ENCODE measurements at regions not wholly inside any gene's neighbourhood (a gene's known extent, or its start where the extent isn't known, plus 50 kb on each side); places are given as distances from the start of the nearest gene placed in this dataset.
"Not testable (repeated sequence)": the region's sequence is repeated elsewhere in the genome, so short reads cannot be mapped to it uniquely, and the experiment has no call there.

DNA sequence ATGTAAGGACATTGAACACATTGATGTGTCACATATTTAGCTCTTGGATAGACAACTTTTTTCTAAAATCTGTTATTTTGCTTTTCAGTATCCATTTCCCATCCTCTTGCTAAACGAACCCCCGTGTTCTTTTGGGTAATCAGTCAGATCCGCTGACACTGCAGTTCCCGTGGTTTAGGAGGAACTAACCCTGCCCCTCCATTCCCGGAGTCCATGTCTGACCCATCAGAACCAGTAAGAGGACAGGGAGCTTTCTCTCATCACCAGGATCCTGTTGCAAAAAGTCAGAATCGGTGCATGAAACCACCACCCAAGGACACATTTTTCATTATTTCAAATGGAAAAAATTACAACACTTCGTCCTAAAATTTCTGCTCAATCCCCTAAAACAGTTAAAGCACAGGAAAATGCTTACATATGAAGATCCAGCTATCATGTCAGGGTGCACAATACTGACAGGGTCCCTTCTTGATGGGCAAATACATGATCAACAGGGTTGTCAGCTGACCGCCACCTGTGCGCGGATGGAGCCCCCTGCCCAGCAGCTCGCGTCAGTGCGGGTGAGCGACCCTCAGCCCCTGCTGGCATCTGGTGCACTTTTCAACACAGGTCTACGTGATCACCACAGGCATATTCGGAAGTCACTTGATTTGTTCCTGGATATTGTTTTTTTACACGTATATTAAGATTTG is 276.8 kb downstream of the ADGRD1 start:
- DNase-seq = no peak

DNA sequence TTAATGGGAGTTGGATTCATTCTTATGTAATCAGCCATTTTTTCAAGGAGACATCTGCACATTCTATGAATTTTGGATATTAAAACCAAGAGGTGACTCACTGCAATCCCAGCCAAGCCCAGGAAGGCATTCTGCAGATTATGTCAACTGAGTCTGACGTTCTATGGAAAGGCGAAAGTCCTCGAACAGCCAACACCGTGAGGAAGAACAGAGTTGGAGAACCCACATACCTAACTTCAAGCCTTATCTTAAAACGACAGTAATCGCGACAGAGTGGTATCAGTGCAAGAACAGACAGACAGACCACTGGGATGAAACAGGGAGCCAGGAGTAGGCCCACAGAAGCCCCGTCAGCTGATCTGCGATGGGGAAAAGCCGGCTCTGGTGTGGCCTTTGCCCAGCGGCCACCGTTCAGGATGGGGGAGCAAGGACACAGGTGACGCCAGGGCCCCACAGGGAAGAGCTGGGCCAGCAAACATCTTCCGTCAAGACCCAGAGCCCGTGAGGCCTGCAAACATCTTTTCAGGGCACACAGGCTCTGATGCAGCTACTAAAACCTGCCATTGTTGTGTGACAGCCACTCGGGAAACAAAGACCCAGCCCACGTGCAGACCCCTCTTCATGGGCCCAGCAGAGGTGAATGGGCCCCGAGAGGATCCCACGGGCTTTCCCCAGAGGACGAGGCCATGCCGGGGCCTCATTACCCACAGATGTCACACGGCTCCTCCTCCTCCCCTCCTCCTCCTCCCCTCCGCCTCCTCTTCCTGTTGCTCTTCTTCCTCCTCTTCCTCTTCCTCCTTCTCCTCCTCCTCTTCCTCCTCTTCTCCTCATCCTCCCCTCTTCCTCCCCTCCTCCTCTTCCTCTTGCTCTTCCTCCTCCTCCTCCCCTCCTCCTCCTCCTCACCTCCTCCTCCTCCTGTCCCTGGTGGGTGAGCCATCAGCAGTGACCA is 277.6 kb downstream of the ADGRD1 start:
- DNase-seq = no peak

DNA sequence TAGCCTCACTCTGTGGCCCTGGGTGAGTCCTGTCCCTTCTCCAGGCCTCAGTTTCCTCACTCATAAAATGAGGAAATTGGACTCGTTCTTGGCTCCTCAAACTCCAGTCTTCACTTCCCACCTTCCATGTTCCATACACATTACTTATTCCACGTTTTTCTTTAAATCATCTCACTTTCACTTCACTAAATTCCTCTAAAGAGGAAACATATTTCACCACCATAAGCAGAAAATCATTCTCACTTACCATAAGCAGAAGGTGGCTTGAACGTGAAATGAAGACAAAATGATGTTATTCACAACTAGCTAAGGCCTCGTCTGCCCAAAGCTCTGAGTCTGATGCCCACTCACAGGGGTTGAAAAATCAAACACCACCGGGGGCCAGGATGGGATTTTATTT is 278.3 kb downstream of the ADGRD1 start:
- no peak for DNase-seq

DNA sequence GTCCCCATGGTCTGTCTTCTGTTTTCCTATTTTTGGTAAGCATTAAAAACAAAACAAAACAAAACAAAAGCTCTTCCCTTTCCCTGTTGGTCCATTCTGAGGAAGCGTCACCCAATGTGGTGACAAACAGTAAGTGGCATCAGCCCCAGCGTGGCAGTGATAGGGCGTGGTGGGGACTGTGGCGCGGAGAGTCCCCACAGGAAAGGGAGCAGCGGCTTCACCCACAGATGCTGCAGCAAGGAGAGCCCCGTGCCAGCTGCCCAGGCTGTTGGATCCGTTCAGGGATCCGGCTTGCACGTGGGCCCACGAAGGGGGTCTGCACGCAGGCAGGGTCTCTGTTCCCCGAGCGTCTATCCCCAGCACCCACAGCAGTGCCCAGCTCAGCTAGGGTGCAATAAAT is 279.2 kb downstream of the ADGRD1 start:
- DNase-seq = not testable (repeated sequence)

DNA sequence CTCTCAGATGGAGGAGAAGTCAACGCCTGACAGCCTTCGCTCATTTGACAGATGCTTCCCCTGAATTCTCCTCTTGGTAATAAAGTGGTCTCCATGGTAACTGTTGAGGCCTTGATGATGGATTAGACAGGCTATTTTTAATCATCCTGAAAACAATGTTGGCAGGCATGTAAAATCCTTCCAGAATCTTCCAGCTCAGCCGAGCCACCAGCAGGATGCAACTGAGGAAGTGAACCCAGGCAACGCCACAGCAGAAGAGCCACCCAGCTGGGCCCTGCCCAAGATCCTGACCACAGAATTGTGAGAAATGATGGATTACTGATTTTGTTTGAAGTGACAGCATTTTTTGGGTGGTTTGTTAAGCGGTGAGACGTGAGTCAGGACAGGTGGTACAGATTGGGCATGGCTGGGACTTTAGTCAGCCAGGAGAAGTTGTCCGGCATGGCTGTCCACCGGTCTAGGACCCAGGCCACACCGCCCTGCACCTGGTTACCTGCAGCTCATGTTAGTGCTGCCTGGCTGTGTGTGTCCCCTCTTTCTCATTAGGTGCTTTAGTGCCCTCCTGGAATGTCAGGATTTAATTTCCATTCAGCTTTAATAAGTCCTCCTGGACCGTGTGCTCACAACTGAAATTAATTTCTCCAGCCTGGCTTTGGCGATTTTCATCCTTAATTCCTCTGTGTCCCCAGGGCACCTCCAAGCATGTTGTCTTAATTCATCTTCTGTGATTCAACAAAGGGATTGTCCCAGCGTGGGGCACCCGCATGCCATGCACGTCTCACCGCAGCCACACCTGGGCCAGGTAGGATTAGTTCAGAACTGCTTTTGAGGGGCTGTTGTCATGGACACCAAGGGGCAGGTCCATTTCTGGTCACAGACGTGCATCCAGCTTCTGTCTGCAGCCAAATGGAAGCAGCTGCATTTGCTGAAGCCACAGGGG is 280.4 kb downstream of the ADGRD1 start:
- not testable (repeated sequence) for DNase-seq

DNA sequence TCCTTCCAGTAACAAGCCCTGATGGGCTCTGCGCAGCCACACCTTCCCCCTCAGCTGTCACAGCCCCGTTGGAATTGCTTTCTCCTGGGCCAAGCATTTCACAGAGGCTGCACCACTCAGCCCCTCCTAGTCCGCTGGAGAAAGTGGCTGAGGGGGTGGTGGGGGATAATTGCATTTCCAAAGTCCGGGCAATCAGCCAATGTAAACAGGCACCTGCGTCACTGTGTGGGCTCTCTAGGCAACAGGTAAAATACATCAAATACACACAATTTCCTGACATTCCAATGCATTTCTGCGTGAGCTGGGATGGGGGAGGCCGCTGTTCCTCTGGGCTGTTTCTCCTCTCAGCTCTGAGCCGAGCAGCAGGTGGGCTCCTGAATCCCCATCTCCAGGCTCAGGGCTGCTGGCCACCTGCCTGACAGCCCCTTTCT is 281.1 kb downstream of the ADGRD1 start:
- DNase-seq = not testable (repeated sequence)

DNA sequence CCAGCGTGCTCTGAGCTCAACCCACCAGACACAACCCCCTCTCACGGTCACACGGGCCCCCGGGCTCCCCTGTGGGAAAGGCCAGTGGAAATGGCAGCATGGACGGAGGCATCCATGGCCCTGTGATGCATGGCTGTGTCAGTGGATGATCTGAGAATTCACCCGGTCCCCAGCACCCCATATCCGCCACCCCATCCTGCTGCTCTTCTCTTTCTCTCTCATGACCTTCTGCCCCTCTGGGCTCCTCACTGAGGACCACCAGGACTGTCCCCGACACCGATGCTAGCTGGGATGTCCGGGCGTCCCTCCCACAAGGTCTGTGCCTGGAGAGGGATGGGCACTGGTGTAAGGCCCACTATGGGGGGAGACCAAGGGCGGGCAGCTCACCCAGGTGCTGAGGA is 282.2 kb downstream of the ADGRD1 start:
- no peak for DNase-seq

DNA sequence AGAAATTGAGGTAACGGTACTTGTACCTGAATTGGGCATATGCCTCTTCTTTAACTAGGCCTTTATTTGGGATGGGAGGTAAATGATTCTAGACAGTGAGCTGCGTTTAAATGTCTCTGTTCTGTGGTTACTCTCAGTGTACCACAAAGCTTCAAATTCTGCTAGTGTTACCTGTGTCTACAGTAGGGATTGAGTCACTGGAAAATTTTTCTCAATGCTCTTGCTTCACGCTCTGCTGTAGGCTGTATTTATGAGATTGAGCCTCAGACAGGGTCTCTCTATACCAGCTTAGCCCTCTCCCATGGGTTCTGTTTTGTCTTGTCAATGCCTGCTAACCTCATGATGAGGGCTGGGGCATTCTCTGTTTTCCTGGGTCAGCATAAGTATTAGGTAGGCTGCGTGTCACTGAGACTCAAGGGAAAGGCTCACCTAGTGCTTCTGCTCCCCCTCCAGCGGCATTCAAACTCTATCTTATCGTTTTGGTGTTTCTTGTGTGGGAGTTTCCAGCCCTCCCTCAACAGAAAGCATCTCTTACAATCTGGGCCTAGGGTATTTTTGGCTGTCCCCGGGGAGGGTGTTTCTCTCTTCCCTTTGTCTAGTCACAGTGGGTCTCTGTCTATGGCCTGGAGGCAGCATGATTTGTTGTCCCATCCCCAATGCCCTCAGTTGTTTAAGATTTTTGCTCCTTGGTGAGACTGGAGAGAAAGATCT is 285.8 kb downstream of the ADGRD1 start:
- DNase-seq = no peak

DNA sequence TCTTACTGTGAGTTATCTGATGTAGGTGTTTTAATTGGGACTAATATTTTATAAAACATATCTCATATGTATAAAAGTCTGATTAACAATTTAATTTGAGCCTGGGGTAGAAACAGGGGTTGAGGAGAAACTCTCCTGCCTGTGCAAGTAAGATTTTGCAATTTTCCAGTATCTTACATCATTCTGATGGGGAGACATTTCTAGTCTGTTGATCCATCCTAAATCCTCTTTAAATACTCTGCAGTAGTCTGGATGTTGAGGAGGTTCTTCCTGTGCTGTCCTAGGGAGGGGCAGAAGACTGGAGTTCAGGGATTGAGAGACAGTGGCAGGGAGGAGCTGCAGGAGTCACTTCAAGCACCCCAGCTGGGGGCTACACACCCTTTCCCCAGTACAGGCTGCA is 287.8 kb downstream of the ADGRD1 start:
- no peak for DNase-seq

DNA sequence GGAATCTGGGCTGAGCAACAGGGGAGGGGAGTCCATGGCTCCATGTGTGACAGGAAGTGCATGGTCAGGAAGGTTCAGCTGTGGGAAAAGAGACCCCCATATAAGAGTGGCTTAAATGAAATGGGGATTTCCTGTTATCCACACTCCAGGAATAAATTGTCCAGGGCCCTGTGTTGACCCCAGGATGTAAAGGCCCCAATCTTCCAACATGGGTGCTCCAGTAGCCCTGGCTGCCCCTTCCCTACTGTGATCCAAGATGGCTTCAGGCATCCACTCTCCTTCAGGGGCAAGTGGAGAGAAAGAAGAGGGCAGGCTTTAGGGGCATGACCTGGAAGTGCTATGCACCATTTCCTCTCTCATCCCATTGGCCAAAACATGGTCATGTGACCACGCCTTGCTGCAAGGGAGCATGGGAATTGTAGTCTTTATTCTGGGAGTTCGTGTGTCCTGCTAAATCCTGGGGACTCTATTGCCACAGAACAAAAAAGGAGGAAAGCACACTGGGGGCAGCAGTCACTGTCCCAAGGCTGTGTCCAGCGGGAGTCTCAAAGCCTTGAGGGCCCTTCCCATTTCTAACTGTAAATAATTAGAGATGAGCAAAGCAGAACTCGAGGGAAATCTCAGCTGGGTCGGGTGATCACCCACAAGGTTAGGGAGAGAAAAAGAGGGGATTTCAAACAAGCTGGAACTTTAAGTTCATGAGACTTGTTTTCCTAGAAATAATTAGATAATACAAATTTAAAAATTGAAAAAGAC is 289.2 kb downstream of the ADGRD1 start:
- no peak for DNase-seq

DNA sequence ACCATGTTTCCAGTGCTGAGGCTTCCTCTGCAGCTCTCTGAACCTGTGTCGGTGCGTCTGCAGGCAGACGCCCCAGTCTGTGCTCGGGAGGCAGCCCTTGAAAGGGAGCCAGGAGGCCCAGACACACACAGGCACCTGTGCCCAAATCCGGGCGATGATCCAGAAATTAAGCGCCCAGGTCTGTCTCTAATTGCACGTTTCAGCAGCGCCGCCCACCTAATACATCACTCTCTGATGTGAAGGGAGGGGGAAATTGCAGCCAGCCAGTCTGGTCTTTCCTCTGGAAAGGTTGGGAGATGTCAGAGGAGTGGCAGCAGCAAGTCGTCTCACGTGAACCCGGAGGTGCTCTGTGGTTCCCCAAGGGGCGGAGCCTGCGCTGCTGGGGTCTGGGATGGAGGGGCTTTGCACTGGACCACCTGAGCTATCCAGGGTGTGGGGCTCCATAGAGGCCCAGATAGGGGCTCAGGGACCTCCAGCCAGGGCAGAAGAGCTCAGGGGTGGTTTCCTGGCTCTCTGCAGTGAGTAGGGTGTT is 290.5 kb downstream of the ADGRD1 start:
- DNase-seq = not testable (repeated sequence)

DNA sequence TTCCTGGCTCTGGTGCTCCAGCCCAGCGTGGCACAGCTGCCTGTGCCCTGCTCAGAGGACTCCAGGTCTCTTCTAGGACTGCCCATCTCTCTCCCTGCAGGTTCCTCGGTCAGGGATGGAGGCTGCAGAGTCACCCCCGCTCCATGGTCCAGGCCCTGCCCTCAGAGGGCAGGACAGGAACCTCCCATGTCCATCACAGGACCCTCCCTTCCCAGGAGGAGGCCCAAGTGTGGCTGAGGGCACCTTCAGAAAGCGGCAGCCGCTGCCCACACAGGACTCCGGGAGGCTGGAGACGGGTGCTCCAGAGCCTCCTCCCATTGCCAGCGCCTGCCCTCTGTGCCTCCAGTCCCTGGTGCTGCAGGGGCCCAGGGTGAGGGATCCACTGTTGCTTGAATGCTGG is 291.5 kb downstream of the ADGRD1 start:
- DNase-seq = not testable (repeated sequence)

DNA sequence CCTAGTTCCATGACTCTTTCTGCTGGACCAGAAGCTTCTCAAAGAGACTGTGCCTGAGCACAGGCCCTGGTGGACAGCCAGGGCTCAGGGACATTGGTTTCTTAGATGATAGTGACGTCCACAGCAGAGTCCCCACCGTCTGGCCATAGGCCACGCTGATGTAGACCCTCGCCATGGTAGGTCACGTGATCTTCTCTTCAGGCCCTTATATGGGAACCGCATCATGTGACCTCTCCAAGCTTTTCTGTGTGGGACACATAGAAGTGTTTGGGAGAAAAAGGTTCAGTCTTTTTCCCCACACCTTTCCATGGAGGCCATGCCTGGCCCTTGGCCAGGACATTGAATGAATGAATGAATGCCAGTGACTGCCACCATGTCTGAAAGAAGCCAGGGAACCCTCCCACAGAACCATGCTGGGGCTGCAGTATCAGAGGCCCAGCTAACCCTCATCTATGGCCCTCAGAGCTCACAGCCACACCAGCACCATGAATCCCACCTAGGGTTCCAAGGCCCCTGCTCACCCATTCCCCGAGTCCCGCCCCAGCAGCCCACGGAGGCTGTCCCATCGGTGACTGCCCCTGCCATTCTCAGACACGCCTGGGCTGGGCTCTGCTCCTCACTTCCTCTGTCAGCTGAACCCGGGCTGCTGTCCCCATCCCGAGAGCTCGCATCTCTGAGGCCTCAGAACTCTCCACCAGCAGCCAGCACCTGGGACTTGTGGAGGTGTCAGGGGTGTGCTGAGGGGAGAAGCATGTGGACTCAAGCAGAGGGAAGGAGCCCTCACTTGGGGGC is 292.1 kb downstream of the ADGRD1 start:
- no peak for DNase-seq

DNA sequence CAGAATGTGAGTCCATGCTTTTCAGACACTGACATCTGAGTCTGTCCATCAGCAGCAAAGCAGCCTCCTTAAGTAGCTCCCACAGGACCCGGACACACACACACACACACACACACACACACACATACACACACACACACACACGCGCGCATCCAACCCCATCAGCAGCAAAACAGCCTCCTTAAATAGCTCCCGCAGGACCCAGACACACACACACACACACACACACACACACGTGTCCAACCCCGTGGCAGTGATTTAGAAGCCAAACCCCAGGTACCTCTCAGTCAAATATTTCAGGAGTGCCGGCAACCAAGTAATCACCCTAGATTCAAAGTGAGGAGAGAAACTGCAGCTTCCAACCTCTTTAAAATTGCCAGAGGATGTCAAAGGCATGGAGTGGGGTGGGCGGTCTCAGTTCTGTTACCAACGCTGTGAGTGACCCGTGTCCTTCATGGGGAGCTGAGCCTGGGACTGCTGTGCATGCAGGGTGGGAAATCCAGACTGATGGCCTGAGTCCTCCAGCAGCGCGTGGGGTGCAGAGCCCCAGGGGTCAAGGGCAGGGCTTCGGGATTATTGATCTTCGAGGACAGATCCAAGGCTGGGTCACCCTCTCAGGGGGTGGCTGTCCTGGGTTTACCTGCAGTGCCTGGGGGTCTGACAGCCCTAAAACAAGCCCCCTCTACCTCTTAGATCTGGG is 293.5 kb downstream of the ADGRD1 start:
- not testable (repeated sequence) for DNase-seq

DNA sequence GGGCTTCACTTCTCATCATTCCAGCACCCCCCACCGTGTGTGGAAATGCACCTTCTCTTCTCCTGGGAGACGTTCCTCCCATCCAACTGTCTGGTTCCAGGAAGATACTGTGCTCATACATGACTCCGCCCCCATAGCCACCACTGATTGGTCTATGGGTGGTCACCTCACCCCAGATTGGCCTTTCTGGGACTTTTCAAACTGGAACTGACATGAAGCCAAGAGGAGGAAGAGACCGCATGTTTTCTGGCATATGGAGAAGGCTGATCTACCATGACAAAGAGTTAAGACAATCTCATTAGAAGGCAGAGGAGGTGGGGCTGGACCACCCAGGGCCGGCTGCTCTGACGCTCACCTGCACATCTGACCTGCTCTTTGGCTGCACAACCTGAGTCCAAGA is 294.2 kb downstream of the ADGRD1 start:
- DNase-seq = not testable (repeated sequence)

DNA sequence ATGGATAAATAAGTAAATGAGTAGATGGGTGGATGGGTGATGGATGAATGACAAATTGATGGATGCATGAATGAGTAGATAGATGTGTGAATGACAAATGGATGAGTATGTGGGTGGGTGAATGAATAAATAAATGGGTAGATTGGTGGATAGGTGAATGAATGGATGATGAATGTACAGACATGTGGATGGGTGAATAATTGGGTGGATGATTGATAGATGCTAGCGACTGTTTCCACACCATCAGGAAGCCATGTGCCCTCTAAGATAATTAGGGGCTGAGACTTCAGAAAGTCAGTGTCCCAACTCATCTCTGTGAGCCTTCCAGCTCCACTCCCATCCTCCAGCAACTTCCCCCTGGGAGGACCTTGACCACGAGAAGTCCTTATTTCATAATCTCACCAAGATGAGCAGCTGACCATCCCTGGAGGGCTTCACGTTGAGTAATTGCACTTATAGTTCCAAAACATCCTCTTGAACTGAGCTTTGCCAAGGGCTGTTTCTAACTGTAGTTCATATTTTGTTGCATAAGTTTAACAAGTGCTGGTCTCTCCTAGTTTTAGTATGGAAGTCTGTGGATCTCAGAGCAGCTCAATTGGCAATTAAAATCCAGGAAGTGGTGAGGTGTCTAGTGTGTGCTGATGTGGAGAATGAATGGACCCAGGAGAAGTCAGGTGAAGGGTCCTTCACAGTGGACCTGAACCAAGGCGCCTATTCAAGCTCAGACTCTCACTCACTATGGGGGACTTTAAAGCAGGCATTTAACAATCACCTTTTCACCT is 295.7 kb downstream of the ADGRD1 start:
- DNase-seq = no peak

DNA sequence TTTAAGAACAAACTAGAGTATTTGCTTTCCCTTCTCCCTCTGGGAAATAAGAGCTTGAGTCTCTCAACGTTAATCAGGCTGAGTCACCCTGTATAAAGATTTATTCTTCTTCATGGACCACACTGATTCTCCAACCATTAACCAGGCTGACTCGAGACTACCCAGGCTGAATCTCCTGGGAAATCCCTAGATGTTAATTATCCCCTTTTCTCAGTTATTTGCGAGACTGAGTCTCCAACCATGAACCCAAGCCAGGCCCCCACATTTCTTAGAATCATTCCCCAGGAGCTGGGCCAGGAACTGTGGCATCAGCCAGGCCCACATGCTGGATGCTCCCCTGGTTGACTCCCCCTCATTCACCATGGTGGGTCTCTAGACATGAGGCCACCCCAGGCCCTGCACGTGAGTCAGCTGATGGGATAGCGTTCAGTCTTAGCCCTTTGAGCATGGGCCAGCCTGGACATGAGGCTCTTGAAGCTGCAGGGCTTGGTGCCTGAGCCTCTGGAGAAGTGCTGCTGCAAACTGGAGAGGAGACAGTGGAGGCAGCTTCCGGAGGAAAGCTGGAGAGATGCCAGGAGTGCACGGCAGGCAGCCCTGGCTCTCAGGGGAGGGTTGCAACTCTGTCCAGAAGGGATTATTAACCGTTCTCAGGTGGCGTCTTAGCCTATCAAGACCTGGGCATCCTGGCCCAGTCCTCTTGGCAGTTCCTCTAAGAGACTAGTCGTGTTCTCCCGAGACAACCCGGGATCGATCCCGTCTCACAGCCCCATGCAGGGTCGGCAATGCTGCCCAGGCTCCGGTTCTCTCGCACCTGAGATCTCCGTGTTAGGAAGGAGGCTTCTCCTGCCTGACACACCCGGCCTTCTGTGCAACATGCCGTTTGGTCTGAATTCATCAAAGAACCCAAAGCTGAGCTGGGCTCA is 296.6 kb downstream of the ADGRD1 start:
- no peak for DNase-seq

DNA sequence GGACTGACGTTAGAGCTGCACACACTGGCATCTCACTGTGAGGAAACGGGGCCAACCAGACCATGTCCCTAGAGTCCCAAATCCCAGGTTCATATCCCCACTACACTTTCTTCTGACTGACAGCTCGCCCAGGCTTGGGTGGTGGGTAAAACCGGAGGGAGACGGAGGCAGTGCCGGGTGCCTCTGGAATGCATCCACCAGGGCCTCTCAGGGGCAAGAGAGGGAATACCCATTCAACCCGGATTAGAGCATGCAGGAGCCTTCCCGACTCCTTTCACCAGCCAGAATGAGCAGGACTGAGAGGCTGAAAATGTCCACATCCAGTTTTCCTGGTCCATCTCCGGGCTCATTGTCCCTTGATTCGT is 297.2 kb downstream of the ADGRD1 start:
- no peak for DNase-seq

All from central memory CD4-positive, alpha-beta T cell (primary cell).